Hepatocyte (in vitro differentiated cells): ENCODE measurements at regions not wholly inside any gene's neighbourhood (a gene's known extent, or its start where the extent isn't known, plus 50 kb on each side); places are given as distances from the start of the nearest gene placed in this dataset.

ENCODE experiments used
- DNase-seq: peaks from one replicate; pipeline ENCODE4 v3.0.0-alpha.2; 2016; ENCODE audit warnings: low spot score
- H2AFZ ChIP-seq: fragments of 200-600 bp; sonication (generic); 2 replicates; pipeline ENCODE4 v1.6.0; 2016; ENCODE audit warnings: antibody characterized with exemption, mild to moderate bottlenecking
- H3K27ac ChIP-seq: fragments of 200-600 bp; sonication (generic); 2 replicates; pipeline ENCODE4 v1.5.1; 2016; ENCODE audit warnings: mild to moderate bottlenecking
- H3K27me3 ChIP-seq: fragments of 200-600 bp; sonication (generic); 2 replicates; pipeline ENCODE4 v1.6.1; 2016
- H3K36me3 ChIP-seq: fragments of 200-600 bp; sonication (generic); replicated peaks from 2 replicates; pipeline ENCODE4 v1.5.1; 2016; ENCODE audit warnings: low read depth; ENCODE audit not compliant: insufficient read depth
- H3K4me1 ChIP-seq: fragments of 200-600 bp; sonication (generic); 2 replicates; pipeline ENCODE4 v1.5.1; 2016; ENCODE audit warnings: mild to moderate bottlenecking, moderate library complexity; ENCODE audit not compliant: insufficient read depth
- H3K4me2 ChIP-seq: fragments of 200-600 bp; sonication (generic); 2 replicates; pipeline ENCODE4 v1.6.0; 2016
- H3K4me3 ChIP-seq: fragments of 200-600 bp; sonication (generic); 2 replicates; pipeline ENCODE4 v1.5.1; 2016; ENCODE audit warnings: mild to moderate bottlenecking
- H3K79me2 ChIP-seq: fragments of 200-600 bp; sonication (generic); 2 replicates; pipeline ENCODE4 v1.6.0; 2017; ENCODE audit warnings: mild to moderate bottlenecking
- H3K9me2 ChIP-seq: fragments of 200-600 bp; sonication (generic); replicated peaks from 2 replicates; pipeline ENCODE4 v1.6.0; 2017; ENCODE audit warnings: mild to moderate bottlenecking; ENCODE audit not compliant: insufficient read depth
- H3K9me3 ChIP-seq: fragments of 200-600 bp; sonication (generic); 2 replicates; pipeline ENCODE4 v1.5.1; 2016; ENCODE audit warnings: low read depth, mild to moderate bottlenecking
- H4K20me1 ChIP-seq: fragments of 200-600 bp; sonication (generic); 2 replicates; pipeline ENCODE4 v1.6.0; 2016; ENCODE audit warnings: mild to moderate bottlenecking; ENCODE audit not compliant: insufficient read depth, poor library complexity, severe bottlenecking
- EZH2 ChIP-seq: fragments of 200-600 bp; sonication (generic); IDR thresholded peaks from 2 replicates; pipeline ENCODE4 v1.6.1; 2016; ENCODE audit warnings: antibody characterized with exemption, mild to moderate bottlenecking, borderline replicate concordance
- EZH2phosphoT487 ChIP-seq: fragments of 200-600 bp; sonication (generic); IDR thresholded peaks from one replicate; pipeline ENCODE4 v1.6.1; 2018; ENCODE audit warnings: antibody characterized with exemption, mild to moderate bottlenecking, low read depth, moderate library complexity; ENCODE audit not compliant: unreplicated experiment, severe bottlenecking
- WGBS: methylation state at CpG from one replicate; pipeline ENCODE4 v1.1.6; 2016; ENCODE audit warnings: low lambda C conversion rate; ENCODE audit errors: missing lambda C conversion rate; 5-methylcytosine and 5-hydroxymethylcytosine counted together
- TF ChIP-seq, protein P1 (sequence below): fragments of 200-600 bp; sonication (generic); IDR thresholded peaks from 2 replicates; pipeline ENCODE4 v1.5.1; 2016; ENCODE audit warnings: antibody characterized with exemption, mild to moderate bottlenecking; ENCODE audit not compliant: poor library complexity

DNA sequence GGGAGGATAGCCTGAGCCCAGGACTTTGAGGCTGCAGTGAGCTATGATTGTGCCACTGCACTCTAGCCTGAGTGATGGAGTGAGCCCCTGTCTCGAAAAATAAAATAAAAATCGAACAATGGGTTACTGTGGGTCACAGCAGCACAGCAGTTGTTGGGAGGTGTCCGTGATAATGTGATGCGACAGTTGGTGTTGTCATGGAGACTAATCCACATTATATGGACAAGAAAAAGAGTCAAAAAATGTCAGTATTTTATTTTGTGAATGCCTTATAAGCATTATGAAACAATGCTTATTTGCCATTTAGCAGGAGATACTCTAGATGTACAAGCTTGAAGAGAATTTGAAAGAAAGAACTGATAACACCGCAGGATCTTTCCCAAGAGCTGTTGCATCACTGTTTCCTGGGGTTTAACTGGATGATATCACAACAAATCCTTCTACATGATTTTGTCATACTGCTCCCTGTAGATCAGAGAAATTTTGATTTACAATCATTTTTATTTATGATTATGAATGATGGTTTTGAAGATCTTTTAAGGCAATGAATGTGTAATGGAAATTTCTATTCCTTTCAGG lies 195.4 kb downstream of the BAMBI start:
- 69% methylated on average over 5 of the region's 5 CpGs for WGBS
- H3K79me2 ChIP-seq = no peaks in the 10 kb centered on the region
- peak; percentile 39 for DNase-seq
- H3K4me2 ChIP-seq = no peak overlapping the region
- H4K20me1 ChIP-seq = no peaks in the 10 kb centered on the region
- H3K36me3 ChIP-seq = no peaks in the 10 kb centered on the region
- TF ChIP-seq, protein P1, sequence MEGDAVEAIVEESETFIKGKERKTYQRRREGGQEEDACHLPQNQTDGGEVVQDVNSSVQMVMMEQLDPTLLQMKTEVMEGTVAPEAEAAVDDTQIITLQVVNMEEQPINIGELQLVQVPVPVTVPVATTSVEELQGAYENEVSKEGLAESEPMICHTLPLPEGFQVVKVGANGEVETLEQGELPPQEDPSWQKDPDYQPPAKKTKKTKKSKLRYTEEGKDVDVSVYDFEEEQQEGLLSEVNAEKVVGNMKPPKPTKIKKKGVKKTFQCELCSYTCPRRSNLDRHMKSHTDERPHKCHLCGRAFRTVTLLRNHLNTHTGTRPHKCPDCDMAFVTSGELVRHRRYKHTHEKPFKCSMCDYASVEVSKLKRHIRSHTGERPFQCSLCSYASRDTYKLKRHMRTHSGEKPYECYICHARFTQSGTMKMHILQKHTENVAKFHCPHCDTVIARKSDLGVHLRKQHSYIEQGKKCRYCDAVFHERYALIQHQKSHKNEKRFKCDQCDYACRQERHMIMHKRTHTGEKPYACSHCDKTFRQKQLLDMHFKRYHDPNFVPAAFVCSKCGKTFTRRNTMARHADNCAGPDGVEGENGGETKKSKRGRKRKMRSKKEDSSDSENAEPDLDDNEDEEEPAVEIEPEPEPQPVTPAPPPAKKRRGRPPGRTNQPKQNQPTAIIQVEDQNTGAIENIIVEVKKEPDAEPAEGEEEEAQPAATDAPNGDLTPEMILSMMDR = no peak
- TF ChIP-seq EZH2phosphoT487 (no peak), EZH2 (no peak)
- H3K9me3 ChIP-seq = no peaks in the 10 kb centered on the region
- no peaks in the 10 kb centered on the region for H3K9me2 ChIP-seq
- no peaks in the 10 kb centered on the region for H3K27me3 ChIP-seq
- H3K4me1 ChIP-seq = peaks cover 12% of the 10 kb centered on the region
- H2AFZ ChIP-seq = no peak overlapping the region
- no peak overlapping the region for H3K4me3 ChIP-seq
- no peak overlapping the region for H3K27ac ChIP-seq

DNA sequence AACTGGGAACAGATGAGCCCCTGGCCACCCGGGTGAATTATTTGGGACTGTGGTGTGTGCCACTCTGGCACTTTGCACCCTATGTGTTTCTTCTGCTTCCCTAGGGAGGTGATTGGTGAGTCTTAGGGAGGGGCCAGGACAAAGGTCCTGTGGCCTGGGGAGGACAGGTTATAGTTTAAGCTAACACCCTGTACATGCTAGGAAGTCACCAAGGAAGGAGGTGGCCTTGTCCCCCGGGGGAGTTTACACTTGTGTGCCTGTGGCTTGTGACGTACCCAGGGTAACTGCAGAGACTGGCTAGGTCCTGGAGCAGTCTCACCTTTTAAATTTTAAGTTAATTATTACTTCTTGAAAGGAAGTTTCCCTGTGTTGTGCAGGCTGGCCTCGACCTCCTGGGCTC lies 196.2 kb downstream of the BAMBI start:
- H3K4me1 ChIP-seq = peaks cover 12% of the 10 kb centered on the region
- H3K79me2 ChIP-seq = no peaks in the 10 kb centered on the region
- H4K20me1 ChIP-seq = no peaks in the 10 kb centered on the region
- WGBS = 57% methylated on average over 4 of the region's 4 CpGs
- H3K4me2 ChIP-seq = no peak overlapping the region
- no peak for TF ChIP-seq EZH2
- TF ChIP-seq, protein P1 = no peak
- TF ChIP-seq EZH2phosphoT487 = no peak
- H2AFZ ChIP-seq = no peak overlapping the region
- peak; percentile 26 for DNase-seq
- H3K36me3 ChIP-seq = no peaks in the 10 kb centered on the region
- H3K9me2 ChIP-seq = no peaks in the 10 kb centered on the region
- peak overlapping the region; percentile 39 for H3K27ac ChIP-seq
- no peaks in the 10 kb centered on the region for H3K9me3 ChIP-seq
- no peaks in the 10 kb centered on the region for H3K27me3 ChIP-seq
- H3K4me3 ChIP-seq = no peak overlapping the region

DNA sequence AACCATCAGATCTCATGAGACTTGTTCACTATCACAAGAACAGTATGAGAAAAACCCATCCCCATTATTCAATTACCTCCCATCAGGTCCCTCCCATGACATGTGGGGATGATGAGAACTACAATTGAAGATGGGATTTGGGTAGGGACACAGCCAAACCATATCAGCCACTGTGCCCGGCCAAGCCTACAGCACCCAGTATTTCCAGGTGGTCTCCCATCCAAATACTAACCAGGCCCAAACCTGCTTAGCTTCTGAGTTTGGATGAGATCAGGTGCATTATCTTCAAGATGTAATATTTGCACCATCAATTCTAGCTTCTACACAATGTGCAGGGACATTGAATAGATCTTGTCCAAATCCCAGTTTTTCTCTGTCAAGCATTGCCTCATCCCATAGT lies 196.9 kb downstream of the BAMBI start:
- Histone ChIP-seq H4K20me1 (no peaks in the 10 kb centered on the region), H3K4me1 (peaks cover 12% of the 10 kb centered on the region), H3K27me3 (no peaks in the 10 kb centered on the region), H3K79me2 (no peaks in the 10 kb centered on the region), H2AFZ (no peak overlapping the region), H3K27ac (peak overlapping the region; percentile 39), H3K4me3 (no peak overlapping the region), H3K36me3 (no peaks in the 10 kb centered on the region), H3K9me2 (no peaks in the 10 kb centered on the region), H3K9me3 (no peaks in the 10 kb centered on the region), H3K4me2 (no peak overlapping the region)
- TF ChIP-seq EZH2phosphoT487 (no peak), EZH2 (no peak)
- TF ChIP-seq, protein P1 = no peak
- DNase-seq = no peak
- WGBS = 100% methylated on average over 1 of the region's 1 CpG
